Fibroblast of mammary gland (primary cell): ENCODE measurements at regions not wholly inside any gene's neighbourhood (a gene's known extent, or its start where the extent isn't known, plus 50 kb on each side); places are given as distances from the start of the nearest gene placed in this dataset.

Source experiments
- DNase-seq: peaks from one replicate; pipeline ENCODE4 v3.0.0-alpha.2; 2010; ENCODE audit warnings: low read depth
- H3K4me3 ChIP-seq: 2 replicates; pipeline ENCODE4 v1.5.1; 2011; ENCODE audit warnings: low read depth, mild to moderate bottlenecking, low read length, moderate library complexity; ENCODE audit not compliant: control insufficient read depth
- CTCF ChIP-seq: conservative IDR thresholded peaks from 2 replicates; pipeline ENCODE4 v1.5.1; 2011; ENCODE audit warnings: low read depth, low read length, inconsistent platforms; ENCODE audit not compliant: control insufficient read depth, insufficient read depth

- TF ChIP-seq CTCF, result no peak
- DNase-seq, result no peak
- H3K4me3 ChIP-seq, result no peak overlapping the region
Measured at GRCh38 chr6:88472851-88473525, 306.8 kb upstream of the CNR1 start.

GRCh38 chr6:88459643-88460042, 293.5 kb upstream of the CNR1 start:
- H3K4me3 ChIP-seq, result no peak overlapping the region
- no peak for TF ChIP-seq CTCF
- no peak for DNase-seq

GRCh38 chr6:88459189-88459588, 293.0 kb upstream of the CNR1 start:
- no peak for DNase-seq
- no peak overlapping the region for H3K4me3 ChIP-seq
- no peak for TF ChIP-seq CTCF

- no peak overlapping the region for H3K4me3 ChIP-seq
- TF ChIP-seq CTCF, result no peak
- DNase-seq, result no peak
Measured at GRCh38 chr6:88458662-88459061, 292.5 kb upstream of the CNR1 start.

- no peak for TF ChIP-seq CTCF
- no peak overlapping the region for H3K4me3 ChIP-seq
- no peak for DNase-seq
Measured at GRCh38 chr6:88456221-88456859, 290.2 kb upstream of the CNR1 start.

- DNase-seq, result no peak
- H3K4me3 ChIP-seq, result no peak overlapping the region
- no peak for TF ChIP-seq CTCF
Measured at GRCh38 chr6:88455317-88455716, 289.2 kb upstream of the CNR1 start.
